Embryonic facial prominence (tissue), 1 donor: ENCODE measurements at regions not wholly inside any gene's neighbourhood (a gene's known extent, or its start where the extent isn't known, plus 50 kb on each side); places are given as distances from the start of the nearest gene placed in this dataset.

ENCODE experiments used
- DNase-seq: peaks from one replicate; pipeline ENCODE4 v3.0.0-alpha.2; 2016; ENCODE audit errors: extremely low spot score

- DNase-seq = no peak
These were observed 687.7 kb upstream of the ADGRL4 start for GRCh38 chr1:79694241-79694640.

GRCh38 chr1:79693441-79694114 lies 687.0 kb upstream of the ADGRL4 start:
- no peak for DNase-seq

GRCh38 chr1:79692519-79692918 lies 686.0 kb upstream of the ADGRL4 start:
- DNase-seq = no peak

GRCh38 chr1:79688932-79689331 lies 682.4 kb upstream of the ADGRL4 start:
- DNase-seq = no peak

GRCh38 chr1:79683420-79683819 lies 676.9 kb upstream of the ADGRL4 start:
- no peak for DNase-seq

- no peak for DNase-seq
These were observed 675.9 kb upstream of the ADGRL4 start for GRCh38 chr1:79682478-79682877.

GRCh38 chr1:79681382-79681781 lies 674.9 kb upstream of the ADGRL4 start:
- DNase-seq = no peak

- DNase-seq = no peak
These were observed 673.4 kb upstream of the ADGRL4 start for GRCh38 chr1:79679916-79680315.

- no peak for DNase-seq
These were observed 661.5 kb upstream of the ADGRL4 start for GRCh38 chr1:79667848-79668696.

GRCh38 chr1:79667166-79667565 lies 660.6 kb upstream of the ADGRL4 start:
- no peak for DNase-seq

GRCh38 chr1:79663916-79664315 lies 657.4 kb upstream of the ADGRL4 start:
- DNase-seq = no peak

- no peak for DNase-seq
These were observed 656.1 kb upstream of the ADGRL4 start for GRCh38 chr1:79662596-79662995.

GRCh38 chr1:79660129-79660528 lies 653.6 kb upstream of the ADGRL4 start:
- no peak for DNase-seq

- DNase-seq = peak; percentile 18
These were observed 651.6 kb upstream of the ADGRL4 start for GRCh38 chr1:79657951-79658658.

- no peak for DNase-seq
These were observed 649.3 kb upstream of the ADGRL4 start for GRCh38 chr1:79655876-79656275.

GRCh38 chr1:79652426-79652825 lies 645.9 kb upstream of the ADGRL4 start:
- DNase-seq = no peak

GRCh38 chr1:79648126-79648525 lies 641.6 kb upstream of the ADGRL4 start:
- DNase-seq = no peak

- no peak for DNase-seq
These were observed 640.4 kb upstream of the ADGRL4 start for GRCh38 chr1:79646880-79647279.

GRCh38 chr1:79638382-79638781 lies 631.9 kb upstream of the ADGRL4 start:
- DNase-seq = no peak

GRCh38 chr1:79633456-79633855 lies 626.9 kb upstream of the ADGRL4 start:
- DNase-seq = no peak

GRCh38 chr1:79629414-79629813 lies 622.9 kb upstream of the ADGRL4 start:
- no peak for DNase-seq

- DNase-seq = no peak
These were observed 611.2 kb upstream of the ADGRL4 start for GRCh38 chr1:79617777-79618176.

- DNase-seq = no peak
These were observed 608.2 kb upstream of the ADGRL4 start for GRCh38 chr1:79614762-79615161.
